PFSK-1 (cell line): ENCODE measurements at regions not wholly inside any gene's neighbourhood (a gene's known extent, or its start where the extent isn't known, plus 50 kb on each side); places are given as distances from the start of the nearest gene placed in this dataset.

Experiments used
- POLR2AphosphoS5 ChIP-seq: IDR thresholded peaks from 2 replicates; pipeline ENCODE4 v1.6.1; 2012; ENCODE audit warnings: low read depth, mild to moderate bottlenecking, control low read depth, low read length, moderate library complexity
- SIN3A ChIP-seq: IDR thresholded peaks from 2 replicates; pipeline ENCODE4 v1.6.1; 2012; ENCODE audit warnings: mild to moderate bottlenecking, low read length, moderate library complexity, borderline replicate concordance; ENCODE audit not compliant: insufficient read depth
- TAF1 ChIP-seq: IDR thresholded peaks from 2 replicates; pipeline ENCODE4 v1.6.1; 2012; ENCODE audit warnings: low read length, control low read depth, borderline replicate concordance; ENCODE audit not compliant: insufficient read depth

GRCh38 chr6:97629180-97629579 lies 346.2 kb upstream of the MMS22L start:
- TF ChIP-seq TAF1, result no peak
- no peak for TF ChIP-seq POLR2AphosphoS5
- no peak for TF ChIP-seq SIN3A
